ENCODE measurements at regions not wholly inside any gene's neighbourhood (a gene's known extent, or its start where the extent isn't known, plus 50 kb on each side); places are given as distances from the start of the nearest gene placed in this dataset.

GRCh38 chr4:27100713-27101112, 240.1 kb downstream of the STIM2 start:
- TF ChIP-seq CTCF (IDR thresholded peaks at IDR 0.05 in 2 of 3, conservative IDR thresholded peaks at IDR 0.05 in 1 of 3; ENCODE audit: control insufficient read depth in 2 of 3, extremely low read depth in 1 of 3, insufficient read depth in 1 of 3, low read depth in 3 of 3, low read length in 3 of 3) (no peak), POLR2AphosphoS5 (IDR thresholded peaks at IDR 0.05; ENCODE audit: low read length) (no peak), MYC (IDR thresholded peaks at IDR 0.05; ENCODE audit: insufficient read depth, insufficient read length, insufficient replicate concordance, low read length, severe bottlenecking) (no peak), ATF3 (IDR thresholded peaks at IDR 0.05; ENCODE audit: borderline replicate concordance, extremely low read depth, low read depth, low read length) (no peak), USF2 (IDR thresholded peaks at IDR 0.05; ENCODE audit: borderline replicate concordance, low read depth, low read length) (no peak), JUNB (IDR thresholded peaks at IDR 0.05) (no peak), ZZZ3 (IDR thresholded peaks at IDR 0.05; ENCODE audit: control insufficient read depth, insufficient read length, low read depth) (no peak), ZNF207 (IDR thresholded peaks at IDR 0.05; ENCODE audit: borderline replicate concordance) (no peak), ATF2 (IDR thresholded peaks at IDR 0.05; ENCODE audit: low read length) (no peak), RCOR1 (conservative IDR thresholded peaks at IDR 0.05; ENCODE audit: low read depth, low read length) (no peak), ZNF274 (IDR thresholded peaks at IDR 0.05; ENCODE audit: insufficient read depth, insufficient read length) (no peak), CHD4 (IDR thresholded peaks at IDR 0.05) (no peak), CREB1 (IDR thresholded peaks at IDR 0.05; ENCODE audit: low read depth) (no peak), EP300 (IDR thresholded peaks at IDR 0.05; ENCODE audit: borderline replicate concordance in 1 of 2, control insufficient read depth in 1 of 2, low read depth in 2 of 2, low read length in 2 of 2) (no peak)

Data from GM12878 (cell line).